Left kidney (tissue), 1 donor: ENCODE measurements at regions not wholly inside any gene's neighbourhood (a gene's known extent, or its start where the extent isn't known, plus 50 kb on each side); places are given as distances from the start of the nearest gene placed in this dataset.
"Not testable (repeated sequence)": the region's sequence is repeated elsewhere in the genome, so short reads cannot be mapped to it uniquely, and the experiment has no call there.

ENCODE experiments used
- DNase-seq: peaks from one replicate; pipeline ENCODE4 v3.0.0-alpha.2; 2013

DNA sequence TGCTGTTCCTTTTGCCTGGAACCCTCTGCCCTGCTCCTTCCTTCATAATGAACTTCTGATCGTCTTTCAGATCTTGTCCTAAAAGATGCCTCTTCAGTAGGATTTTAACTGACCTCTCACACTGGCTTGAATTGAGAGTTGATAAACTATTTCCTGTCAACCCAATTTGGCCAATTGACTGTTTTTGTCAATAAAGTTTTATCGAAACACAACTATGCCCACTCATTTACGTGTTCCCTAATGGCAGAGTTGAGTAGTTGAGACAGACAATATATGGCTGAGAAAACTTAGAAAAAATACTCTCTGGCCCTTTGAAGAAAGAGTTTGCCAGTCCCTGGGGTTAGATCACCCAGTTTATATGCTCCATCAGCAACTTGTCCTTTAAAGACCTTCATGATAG is 171.7 kb upstream of the TBX3 start:
- DNase-seq = no peak

DNA sequence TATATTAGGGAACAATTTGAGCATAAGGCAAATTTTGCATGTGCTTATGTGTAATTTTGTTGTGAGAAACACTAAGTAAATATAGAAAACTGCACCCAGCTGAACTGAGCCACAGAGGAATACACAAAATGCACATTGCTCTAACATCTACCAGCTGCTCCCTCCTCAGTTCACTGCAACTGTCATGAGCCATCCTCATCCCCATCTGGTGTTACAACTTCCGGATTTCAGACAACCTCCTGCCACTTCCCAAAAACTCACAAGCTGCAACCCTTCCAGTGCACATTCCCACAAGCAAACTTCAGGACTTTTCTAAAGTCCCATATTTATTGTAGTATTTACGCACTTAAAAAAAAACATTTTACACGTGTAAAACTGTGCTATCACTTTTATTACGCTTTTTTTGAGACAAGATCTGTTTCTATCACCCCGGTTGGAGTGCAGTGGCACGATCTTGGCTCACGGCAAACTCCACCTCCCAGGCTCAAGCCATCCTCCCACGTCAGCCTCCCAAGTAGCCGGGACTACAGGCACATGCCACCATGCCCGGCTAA is 169.1 kb upstream of the TBX3 start:
- DNase-seq = peak; percentile 38

DNA sequence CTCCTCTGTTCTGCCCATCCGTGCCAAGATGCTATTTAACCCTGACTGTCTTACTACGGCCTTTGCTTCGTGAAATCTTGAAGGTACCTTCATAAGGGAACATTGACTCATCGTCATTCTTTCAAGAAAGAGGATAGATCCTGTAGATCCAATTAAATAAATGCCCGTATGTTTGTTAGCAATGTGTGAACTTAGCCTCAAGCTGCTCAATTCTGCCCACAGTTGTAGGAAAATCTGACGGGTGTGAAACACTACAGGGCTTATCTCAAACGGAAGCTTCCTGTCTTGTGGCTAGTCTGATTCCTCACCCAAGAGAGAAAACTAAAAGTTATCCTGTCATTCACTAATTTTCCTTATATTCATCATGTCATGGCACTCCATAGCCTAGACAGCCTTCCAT is 168.0 kb upstream of the TBX3 start:
- no peak for DNase-seq

DNA sequence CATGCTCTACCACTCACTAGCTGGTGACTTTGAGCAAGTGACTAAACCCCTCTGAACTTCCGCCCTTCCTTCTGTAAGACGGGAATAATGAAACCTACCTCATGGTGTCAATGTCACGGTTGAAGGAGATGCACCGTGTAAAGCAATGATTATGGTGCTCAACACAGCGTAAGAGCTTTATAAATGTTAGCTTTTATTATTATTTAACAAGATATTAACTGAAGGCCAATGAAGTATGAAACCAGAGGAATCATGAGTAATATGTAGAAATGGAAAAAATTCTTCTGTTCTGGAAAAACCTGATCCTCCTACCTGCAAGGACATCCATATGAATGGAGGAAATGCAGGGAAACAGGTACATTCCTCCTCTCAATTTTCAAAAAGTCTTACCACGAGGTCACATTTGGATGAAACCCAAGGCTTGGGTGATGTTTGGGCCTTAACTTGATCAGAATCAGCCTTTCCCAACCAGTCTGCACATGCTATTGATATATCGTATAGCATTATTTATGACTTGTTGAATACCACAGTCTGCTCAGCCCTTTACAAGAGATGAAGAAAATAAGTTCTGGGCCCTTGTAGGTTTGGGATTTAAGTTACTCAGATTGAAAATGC is 166.8 kb upstream of the TBX3 start:
- DNase-seq = no peak

DNA sequence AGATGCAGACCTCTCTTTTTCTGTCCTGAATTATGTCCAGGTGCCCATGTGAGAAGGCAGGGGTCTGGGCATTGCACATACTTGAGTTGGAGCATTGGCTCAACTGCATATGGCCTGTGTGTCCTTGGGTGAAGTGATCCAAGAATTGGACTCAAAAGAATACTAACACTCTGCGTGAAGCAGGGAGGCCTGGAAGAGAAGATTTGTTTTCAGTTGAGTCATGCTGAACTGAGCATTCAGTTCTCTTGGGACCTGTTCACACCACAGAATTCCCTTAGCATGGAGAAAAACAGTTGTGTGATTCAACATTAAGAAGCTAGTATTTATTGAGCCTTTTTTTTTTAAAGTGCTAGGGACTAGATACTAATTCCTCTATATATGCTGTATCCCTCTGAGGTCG is 164.7 kb upstream of the TBX3 start:
- no peak for DNase-seq

DNA sequence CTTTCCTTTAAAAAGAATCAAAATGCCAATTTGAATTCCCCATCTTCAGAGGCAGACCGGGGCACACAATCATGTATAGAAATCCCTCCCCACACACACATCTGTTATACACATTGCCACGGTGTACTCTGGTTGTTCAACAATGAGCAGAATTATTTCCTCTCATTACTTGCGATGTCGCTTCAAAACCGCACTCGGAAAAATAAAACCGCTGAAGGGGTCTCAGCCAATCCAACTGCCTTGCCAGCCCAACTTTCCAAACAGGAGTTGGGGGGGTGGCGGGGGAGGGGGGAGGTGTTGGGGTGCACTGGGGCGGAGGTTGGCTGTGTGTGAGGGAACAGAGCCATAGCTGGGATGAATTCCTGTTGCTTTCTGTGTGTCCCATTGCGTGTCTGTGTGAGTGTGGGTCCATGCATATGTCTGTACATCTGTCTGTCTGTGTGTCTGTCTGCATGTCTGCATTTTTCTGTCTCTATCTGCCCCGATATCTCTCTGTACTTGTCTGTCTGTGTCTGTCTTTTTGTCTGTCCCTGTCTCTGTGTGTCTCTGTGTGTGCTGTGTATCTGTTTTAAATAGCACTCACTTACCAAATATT is 163.6 kb upstream of the TBX3 start:
- DNase-seq = no peak

DNA sequence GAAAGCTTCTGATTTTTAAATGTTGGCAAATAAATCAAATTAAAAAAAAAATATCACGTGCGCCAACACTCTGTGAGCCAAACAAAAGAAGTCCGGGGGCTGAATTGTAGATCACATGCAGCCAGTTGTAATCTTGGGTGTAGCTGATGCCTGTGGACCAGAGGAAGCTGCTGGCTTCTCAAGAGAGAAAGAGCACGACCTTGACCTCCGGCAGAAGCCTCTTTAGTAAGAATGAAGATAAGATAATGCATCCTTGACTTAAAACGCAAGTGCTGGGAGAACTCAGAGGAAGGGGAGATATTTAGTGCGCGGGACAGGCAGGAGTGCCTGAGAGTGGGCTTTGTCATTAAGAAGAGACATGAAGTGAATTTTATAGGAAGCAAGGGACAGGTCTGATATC is 162.8 kb upstream of the TBX3 start:
- no peak for DNase-seq

DNA sequence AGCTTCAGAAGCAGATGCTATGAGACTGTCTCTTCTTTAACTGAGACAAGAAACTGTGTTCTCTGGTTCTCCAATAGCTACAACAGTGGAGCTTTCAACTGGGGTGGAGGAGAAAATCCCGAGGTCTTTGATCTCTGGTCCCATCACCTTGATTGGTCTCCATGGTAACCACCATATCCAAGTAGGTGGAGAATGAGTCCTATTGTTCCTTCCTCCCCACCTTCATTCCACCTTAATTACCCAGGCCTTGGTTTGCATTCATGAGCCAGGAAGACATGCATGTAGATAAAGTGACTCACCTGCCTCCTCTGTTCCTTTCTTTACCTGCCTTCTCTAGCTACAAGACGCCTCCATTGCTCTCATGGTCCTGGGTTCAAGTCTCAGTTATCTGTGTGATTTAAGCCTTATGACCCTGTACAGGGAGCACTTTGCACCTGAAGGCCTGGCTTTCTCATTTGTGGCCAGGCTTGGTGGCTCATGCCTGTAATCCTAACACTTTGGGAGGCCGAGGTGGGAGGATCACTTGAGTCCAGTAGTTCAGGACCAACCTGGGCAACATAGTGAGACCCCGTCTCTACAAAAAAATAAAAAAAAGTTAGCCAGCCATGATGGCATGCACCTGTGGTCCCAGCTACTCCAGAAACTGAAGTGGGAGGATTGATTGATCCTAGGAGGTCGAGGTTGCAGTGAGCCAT is 157.7 kb upstream of the TBX3 start:
- no peak for DNase-seq

DNA sequence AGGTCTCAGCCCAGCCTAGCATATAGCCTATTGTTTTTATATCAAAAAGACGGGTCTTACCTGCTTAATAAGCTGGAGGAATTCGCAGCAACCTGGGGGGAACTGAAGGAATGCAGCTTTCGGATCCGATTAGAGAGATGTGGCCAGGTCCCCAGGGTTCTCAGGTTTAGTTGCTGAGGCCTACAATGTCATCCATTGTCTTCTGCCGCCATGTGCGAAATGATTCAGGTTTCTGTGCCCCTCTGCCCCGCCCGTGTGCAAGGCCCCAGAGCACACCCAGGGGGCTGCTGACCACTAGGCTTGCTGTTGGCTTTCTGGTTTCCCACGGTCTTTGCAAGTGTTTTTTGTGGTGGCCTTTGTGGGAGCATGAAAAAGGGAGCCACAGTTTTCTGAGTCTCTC is 154.5 kb upstream of the TBX3 start:
- DNase-seq = no peak

DNA sequence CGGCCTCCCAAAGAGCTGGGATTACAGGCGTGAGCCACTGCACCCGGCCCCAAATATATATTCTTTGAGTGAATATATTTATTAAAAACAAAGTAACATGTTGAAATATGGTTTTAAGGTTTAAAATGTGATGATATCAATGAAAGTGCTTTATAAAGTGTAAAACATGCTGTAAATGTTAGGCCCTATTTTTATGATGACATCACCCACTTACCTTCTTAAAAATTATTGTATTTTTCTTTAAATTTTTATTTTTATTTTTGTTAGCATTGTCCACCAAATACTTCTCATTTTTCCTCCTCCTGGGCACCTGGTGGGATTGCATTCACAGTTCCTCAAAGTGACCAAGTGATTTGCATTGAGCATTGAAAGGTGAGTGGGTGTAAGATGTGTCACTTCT is 152.6 kb upstream of the TBX3 start:
- no peak for DNase-seq

DNA sequence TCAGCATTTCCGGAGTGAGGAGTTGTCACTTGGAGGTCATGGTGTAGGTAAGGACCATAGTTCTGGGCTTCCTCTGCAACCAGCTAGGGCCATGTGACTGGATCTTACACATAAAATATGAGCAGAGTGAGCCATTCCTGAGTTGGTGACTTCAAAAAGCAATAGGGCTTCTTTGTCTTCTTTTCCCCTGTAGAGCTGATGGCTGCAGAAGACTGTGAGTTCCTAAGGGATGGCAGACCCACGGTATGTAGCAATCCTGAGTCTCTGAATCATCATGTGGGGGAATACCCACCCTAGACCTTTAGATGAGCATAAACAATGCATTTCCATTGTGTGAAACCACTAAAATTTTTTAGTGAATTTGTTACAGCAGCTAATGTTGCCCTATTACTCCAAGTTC is 151.1 kb upstream of the TBX3 start:
- DNase-seq = no peak

DNA sequence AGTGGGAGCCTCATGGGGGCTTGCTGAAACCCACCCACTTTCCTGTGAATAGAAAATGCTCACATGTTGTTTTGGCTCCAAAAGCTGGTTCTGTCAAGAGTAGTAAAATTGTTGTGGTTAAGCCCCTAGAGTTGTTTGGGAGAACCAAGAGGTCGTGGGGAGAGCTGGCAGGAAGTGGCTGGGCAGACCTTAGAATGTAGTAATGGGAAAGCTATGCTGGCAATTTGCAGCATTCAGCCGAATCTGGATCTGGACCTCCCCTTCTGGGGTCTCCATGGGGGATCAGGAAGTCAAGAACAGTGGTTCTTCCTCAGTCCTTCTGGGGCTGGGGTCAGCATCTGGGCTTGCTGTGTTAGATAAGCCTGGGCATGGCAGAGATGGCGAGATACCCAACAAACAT is 150.6 kb upstream of the TBX3 start:
- DNase-seq = no peak

DNA sequence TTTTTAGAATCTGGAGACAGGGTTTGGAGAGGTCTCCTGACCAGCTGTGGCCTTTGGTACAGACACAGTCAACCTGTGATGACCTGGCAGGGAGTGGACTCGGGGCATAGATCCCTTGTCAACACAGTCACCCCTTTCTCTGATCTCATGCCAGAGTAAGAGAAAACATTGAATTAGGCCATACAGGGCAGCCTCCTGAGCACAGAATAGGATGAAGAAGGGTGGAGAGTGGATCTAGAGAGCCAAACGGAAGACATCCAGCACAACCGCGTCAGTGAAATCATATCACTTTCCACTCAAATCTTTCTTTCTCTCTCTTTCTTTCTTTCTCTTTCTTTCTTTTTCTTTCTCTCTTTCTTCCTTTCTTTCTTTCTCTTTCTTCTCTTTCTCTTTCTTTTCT is 145.9 kb upstream of the TBX3 start:
- no peak for DNase-seq

DNA sequence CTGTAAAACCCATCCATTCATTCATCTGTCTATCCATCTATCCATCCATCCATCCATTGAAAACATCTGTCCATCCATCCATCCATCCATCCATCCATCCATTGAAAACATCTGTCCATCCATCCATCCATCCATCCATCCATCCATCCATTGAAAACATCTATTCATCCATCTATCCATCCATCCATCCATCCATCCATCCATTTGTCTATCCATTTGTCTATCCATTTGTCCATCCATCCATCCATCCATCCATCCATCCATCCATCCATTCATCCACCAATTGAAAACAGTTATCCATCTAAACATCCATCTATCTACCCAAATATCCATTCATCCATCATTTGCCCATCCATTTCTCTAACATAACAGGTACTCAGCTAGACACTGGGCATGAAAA is 145.3 kb upstream of the TBX3 start:
- DNase-seq = not testable (repeated sequence)

DNA sequence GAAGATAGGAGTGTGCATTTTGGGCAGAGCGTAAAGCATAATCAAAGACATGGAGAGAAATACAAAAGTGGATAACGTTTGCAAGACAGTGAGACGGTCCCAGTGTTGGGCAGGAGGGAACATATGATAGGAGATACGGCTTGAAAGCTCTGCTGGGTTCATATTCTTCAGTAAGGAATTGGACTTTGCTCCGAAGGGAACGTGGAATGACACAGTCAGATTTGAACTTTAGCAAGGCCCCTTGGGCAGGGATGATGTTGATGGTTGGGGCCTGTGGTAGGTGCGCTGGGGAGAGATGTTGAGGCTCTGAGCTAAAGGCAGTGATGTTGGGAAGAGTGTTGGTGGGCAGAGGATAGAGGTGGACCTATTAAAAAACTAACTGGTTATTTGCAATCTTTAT is 143.5 kb upstream of the TBX3 start:
- DNase-seq = no peak

DNA sequence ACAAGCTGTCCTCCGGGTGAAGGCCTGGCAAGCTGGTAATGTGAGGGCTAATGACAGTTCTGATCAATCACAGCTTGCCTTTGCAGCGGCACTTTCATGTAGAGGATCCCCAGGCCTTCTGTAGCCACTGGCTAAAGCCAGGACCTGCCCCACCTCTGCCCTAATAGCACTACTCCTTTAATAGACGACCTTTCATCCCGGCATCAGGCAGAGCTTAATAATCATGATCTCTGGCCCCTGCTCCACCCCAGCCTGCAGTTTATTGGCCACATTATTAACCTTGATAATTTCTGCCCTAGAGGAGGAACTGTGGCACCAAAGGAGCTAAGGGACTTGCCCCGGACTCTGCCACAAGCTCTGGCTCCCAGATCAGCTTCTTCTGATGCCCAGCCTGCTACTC is 142.3 kb upstream of the TBX3 start:
- DNase-seq = no peak

DNA sequence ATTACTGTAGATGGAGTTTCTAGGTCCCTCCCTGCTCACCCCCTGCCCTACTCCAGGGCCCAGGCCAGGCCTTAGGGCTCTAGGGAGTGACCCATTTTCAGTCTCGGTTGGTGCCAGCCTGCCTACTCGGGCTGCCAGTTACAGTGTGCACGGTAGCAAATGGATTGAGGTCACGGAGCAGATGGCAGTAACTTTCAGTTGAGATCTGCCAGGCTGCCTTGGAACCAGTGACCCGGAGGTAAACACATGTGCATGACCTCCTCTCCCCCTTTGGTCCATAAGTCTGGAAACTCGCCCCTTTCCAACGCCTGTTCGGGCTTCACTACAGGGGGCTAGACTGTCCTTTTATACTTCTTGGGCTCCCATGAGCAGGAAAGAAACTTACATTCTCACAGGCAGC is 139.7 kb upstream of the TBX3 start:
- DNase-seq = no peak

DNA sequence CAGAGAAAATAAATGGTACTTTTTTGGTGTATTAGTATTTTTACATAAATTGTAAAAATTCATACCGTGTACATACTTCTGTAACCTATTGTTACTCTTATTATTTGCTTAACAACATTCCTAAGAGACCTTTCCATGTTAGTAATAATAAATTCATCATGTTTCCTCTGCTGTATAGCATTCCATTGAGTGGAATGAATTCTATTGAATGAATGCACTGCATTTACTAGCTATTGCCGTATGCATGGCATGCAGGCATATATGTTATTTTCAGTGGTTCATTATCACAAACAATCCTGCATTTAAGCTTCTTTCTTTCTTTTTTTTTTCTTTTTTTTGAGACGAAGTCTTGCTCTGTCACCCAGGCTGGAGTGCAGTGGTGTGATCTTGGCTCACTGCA is 137.6 kb upstream of the TBX3 start:
- DNase-seq = no peak

DNA sequence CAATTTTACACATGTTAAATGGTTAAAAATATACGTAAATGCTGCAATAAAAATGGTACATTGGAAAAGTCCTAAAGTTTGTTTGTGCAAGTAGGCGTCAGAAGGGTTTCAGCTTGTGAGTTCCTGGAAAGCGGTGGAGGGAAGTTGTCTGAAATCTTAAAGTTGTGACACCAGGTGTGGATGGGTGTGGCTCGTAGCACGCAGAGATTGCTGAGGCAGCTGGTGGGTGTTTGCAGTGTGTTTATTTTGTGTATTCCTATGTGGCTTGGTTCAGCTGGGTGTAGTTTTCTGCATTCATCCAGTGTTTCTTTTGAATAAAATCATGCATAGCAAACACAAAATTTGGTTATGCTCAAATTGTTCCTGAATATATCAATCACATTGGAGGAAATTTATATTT is 136.8 kb upstream of the TBX3 start:
- DNase-seq = no peak

DNA sequence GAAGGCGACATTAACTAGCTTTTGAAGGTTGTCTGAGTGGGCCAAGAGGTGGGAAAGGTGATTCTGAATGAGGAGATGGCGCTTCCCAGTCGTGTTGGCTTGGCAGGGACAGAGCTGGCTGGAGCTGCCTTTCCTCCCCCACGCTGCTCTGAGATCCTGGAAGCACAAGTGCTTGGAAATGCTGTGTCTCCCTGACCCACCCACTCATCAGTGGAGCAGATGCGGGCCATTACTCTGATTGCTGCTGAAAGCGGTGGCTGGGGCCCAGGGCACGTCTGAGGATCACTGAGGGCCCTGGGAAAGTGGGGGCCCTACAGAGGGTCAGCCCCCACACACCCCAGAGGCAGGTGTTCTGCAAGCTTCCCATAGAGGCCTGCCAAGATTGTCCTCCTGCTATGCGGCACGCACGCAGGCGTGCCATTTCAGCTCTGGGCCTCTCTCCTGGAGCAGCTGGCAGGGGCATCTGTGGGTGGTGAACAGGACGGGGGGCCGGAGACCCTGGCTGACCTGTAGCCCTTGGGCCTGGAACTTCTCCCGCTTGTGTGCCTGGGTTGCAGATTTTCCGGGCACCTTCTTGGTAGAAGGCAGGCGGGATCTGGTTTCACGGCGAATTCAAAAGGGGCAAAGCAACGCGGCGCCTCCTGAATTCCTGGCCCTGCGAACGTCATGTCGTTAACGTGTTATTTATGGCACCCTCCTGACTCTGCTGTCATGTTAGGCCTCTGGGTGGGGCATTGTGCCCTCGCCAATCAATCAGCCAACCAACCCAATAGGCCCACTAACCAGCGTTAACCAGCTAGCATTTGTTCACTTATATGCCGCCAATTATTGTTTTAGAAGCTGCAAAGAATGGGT is 133.8 kb upstream of the TBX3 start:
- peak; percentile 56 for DNase-seq

DNA sequence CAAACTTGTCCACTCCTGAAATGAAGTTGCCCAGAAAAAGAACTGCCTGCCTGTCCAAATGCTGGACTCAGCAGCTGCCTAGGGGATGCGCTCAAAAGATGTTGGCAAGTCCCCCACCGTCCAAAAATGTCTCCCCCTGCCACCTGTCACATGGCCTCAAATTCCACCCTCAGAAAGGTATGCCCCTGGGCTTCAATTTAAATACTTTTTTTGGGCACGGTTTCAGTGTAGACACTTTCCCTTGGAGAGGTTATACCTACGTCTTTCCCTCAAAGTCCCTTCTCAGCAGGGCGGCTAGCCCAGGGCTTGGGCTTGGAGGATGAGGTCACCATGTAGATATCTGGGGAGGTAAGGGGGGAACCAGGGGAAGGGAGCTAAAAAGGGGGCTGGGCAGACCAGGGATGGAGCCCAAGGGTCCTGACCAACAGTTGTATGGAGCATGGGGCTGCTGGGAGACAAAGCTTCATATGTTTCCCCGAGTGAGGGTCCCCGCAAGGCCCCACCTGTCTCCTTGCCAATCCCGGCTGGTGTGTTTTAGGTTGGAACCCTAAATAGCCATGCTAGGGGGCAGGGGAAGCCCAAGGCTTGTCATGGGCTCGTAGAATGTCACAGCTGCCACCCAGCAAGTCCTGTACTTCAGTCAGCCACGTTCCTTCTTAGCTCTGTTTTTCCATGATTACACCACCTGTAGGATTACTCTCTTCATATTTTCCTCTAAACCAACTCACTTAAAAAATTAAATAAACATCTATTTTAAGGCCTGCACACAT is 131.2 kb upstream of the TBX3 start:
- DNase-seq = no peak
